ENCODE measurements at regions not wholly inside any gene's neighbourhood (a gene's known extent, or its start where the extent isn't known, plus 50 kb on each side); places are given as distances from the start of the nearest gene placed in this dataset.
A peak's percentile ranks its signal among the peaks of the same experiment; 100 is the strongest.

DNA sequence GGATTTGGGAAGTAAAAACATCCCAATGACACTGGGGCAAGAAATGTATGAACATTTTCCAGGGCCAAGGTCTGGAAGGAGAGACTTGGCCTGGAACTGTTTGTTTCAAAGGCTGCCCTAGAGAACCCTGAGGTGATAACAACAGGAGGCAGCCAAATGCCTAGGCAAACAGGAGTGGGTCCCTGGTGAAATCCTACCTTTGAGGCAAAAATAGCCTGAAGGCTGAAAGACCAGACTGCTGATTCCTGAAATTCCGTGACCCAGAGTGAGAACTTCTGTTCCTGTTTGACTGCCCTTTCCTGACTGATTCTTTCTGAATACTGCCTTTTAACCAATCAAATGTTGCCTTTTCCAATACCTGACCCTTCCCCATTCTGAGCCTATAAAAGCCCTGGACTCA is 196.4 kb downstream of the NSUN3 start:
- no peak for DNase-seq

DNA sequence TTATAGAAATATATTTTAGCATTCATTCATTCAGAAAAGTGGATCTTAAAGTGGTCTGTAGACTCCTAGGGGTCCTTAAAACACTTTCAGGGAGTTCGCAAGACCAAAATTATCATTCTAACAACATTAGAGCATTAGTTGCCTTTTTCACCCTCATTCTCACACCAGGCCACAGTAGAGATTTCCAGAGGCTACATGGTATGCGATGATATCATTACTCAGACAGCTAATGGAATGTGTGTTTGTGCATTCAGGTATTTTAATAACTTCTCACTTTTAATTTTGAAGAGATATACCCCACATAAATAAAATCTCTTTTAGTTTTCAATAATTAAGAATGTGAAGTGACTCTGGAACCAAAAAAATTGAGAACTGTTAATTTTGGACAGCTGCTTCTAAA is 206.9 kb downstream of the NSUN3 start:
- no peak for DNase-seq

DNA sequence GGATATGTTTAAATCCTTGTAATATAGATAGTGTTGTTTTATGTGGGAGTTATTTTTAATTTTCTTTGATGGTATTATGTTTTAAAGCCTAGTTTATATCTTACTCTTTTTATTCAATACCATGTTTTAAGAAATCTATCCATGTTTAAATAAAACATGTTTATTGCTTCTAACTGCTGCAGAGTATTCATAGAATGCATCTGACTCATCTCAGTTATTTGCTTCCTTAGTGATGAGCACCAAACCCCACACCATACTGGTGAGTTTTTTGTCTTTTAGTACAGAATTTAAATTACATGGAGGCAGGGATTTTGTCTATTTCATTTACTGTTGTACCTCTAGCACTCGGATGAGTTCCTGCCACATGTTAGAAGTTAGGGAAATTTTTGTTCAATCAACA is 209.2 kb downstream of the NSUN3 start:
- DNase-seq: no peak

DNA sequence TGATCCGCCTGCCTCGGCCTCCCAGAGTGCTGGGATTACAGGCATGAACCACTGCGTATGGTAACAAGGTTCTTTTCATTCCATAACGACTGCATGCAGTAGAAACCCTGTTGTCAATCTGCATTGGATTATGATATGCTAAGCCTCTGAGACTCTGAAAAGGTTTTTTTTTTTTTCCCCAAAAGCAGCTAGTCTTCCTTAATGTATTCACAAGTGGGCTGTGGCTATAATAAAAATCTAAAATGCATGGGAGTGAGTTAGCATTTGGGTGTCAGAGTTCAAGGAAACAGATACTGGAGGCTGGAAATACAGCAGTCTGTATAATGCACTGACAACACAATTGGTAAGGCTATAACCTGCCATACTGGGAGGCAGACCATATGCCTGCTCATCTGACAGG is 218.1 kb downstream of the NSUN3 start:
- no peak for DNase-seq

DNA sequence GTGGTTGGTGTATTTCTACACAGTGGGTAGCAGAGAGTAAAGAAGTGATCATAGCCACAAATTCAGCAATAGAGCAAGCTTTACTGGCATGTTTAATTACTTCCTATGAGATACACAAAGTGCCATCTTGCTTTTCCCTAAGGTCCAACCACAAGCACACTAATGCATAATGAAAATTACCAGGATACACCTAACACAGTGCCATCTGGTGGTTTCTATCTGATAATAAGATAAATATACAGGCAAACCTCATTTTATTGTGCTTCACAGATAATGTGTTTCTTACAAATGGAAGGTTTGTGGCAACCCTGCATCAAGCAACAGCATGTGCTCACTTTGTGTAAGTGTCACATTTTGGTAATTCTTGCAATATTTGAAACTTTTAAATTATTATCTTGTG is 223.0 kb downstream of the NSUN3 start:
- peak; percentile 1 for DNase-seq

DNA sequence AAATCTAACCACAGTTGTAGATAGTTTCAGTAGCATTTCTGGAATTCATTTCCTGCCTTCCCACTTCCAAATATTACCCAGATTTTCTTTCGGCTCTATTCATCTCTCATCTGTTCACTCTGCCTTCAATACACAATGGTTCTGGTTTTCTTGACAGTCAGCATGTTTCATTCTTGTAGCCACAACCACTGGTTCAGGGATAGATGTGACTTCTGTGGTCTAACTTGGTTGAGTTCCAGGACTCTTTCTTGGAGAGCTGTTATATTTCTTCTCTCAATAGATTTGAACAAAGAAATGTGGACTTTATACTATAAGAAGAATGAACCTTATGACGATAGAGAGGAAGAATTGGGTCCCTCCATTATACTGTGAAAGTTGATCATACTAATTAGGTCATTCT is 228.8 kb downstream of the NSUN3 start:
- no peak for DNase-seq

DNA sequence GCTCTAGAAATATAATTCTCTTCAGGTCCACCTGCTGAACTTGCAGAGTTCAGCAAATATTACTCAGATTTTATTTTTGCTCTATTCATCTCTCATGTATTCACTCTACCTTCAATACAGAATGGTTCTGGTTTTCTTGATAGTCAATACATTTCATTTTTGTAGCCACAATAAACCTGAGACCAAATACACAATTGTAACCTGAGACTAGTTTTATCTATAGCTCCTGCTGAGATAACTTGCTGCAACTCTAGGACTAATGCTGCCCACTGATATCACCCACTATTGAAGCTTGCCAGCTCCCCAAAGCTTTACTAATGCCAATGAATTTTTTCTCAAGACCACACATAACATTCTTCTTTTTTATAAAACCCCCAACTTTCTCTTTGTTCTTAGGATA is 229.3 kb downstream of the NSUN3 start:
- no peak for DNase-seq

DNA sequence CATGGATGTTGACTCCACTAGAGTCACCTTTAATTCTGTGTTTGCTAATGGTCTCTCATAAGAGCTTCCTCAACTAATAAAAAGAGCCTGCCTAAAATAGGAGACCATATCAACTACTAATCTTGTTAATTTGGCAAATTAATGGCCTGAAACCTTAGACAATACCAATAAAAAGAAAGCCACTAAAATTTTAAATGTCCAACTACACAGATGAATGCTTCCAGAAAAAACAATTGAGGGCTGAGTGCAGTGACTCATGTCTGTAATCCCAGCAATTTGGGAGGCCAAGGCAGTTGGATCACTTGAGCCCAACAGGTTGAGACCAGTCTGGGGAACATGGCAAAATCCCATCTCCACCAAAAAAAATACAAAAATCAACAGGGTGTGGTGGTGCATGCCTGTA is 230.9 kb downstream of the NSUN3 start:
- no peak for DNase-seq

DNA sequence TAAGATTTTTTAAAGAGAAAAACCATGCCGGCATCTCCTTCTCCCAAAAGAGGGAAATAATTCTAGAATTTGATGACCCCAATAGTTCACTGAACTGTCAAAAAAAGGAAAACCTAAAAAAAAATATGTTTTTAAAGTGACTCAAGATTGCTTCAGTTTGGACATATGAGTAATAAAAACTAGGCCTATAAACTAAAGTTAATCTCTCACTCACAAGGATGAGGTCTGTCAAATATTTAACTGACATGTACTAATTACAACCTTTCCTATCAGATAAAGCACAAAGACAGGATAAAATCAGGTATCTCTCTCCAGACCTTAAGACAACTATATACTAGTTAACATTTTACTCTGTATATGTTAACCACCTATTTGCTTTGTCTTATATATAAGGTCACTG is 231.9 kb downstream of the NSUN3 start:
- DNase-seq: no peak

DNA sequence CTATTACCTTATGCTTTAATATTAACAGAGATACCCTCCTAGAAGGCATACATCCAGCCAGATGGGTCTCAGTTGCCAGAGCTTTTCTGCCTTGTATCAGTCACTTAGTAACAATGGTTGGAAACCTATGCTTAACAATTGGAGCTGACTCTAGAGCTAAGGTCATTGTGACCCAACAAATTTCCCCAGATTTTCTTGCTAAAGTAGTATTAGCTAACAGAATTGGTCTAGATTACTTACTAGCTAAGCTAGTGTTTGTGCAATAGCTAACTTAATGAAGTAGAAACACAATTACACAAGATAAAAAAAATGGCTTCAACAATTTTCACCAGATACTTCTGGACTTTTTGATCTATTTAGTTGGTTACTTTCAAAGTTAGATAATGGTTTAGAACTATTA is 236.9 kb downstream of the NSUN3 start:
- no peak for DNase-seq

DNA sequence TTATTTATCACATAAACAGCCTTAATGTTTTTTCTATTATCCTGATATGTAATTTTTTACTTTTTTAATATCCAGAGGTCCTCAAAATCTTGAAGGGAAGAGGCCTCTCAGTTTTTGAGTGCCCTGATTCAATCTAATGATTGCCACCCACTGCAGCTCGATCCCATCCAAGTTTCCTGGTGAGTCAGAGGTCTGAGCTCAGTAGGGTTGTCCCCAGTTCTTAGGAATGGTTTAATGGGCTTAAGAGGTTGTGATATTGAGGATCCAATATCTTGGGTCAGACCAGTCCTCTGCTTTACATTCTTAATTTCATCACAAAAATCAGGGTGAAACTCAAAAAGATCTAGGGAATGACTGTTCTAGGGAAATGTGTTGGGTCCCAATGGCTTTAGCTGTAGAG is 238.5 kb downstream of the NSUN3 start:
- DNase-seq: no peak

DNA sequence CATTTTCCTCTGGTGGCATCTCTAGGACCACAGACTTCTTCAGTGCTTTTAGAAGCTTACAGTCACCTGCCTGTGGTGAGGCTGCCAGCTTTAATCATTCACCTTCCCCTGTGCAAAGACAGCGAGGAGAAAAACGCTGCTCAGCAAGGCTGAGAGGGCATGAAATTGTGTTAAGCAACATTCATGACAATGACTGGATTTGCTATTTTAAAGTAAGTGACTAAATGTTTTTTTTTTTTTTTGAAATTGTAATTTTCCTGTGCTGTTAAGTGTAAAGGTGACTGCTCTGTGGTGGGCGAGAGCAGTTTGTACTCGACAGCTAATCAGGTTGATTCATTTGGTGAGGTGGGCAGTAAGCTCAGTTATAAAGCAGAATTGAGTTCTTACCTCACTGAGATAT is 240.4 kb downstream of the NSUN3 start:
- DNase-seq: no peak

DNA sequence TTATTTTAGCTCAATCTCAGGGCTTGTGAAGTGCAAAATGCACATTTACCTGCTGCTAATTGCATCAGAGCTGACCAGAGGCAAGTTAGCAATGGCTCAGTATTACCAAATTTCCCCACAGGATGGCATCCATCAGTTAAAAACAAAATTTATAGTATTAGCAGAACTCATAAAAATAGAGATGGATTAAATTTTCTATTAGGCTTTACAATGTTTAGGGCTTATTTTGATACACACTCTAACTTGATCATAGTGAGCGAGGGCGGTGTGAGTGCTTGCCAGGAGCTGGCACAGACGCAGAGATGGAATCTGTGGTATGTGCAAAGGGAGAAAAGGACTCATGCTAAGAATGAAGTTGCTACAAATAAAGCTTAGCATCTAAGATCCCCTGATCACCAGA is 241.0 kb downstream of the NSUN3 start:
- peak; percentile 8 for DNase-seq

DNA sequence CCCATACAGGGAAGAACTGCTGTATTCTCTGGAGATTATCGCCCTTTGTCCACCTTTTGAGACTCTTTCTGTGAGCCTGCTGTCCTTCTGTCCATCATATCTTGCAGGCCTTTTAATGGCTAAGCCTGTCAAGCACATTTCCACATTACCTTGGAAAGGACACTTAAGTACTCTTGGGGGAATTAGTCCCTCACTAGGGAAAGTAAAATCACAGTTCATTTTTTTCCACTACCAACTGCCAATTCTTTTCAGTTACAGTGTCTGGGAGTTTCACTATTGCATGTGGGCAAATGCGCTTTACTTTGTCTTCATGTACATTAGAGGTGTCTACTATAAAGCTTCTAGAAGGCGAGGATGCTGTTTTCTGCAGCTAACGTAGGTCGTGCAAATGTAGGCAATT is 242.1 kb downstream of the NSUN3 start:
- DNase-seq: no peak

DNA sequence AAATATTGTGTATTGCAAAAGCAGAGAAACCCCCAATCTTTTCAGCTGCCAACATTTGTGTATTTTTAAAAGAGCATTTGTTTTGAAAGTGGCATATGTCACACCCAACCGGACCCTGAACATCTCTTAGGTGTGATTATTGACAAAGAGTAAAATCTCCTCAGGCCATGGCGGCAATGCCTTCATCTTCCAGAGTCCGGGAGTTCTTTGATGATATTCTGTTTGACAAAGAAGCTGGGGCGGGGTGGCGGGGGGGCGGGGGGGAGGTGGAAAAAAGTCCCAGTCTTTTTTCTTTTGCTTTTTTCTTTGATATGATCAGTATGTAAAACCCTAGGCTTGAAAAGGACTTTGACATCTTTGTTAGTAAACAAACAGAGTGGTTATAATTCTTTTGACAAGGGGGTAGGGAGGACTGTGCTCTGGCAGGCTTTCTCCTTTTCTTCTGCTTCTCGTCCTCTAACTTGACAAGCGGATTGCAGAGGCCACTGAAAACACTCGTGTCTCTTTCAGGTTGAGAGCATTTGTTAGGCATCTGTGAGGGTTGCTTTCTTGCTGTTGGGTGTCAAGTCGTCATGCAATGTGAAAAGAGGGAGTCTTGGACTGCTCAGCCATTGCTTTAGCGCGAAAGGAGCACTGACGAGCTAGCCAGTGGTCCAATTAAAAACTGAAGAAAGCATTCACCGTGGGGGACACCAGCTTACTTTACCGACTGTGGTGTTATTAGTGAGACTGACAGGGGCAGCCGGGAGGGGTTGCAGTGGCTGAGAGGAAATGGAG is 243.2 kb downstream of the NSUN3 start:
- no peak for DNase-seq

DNA sequence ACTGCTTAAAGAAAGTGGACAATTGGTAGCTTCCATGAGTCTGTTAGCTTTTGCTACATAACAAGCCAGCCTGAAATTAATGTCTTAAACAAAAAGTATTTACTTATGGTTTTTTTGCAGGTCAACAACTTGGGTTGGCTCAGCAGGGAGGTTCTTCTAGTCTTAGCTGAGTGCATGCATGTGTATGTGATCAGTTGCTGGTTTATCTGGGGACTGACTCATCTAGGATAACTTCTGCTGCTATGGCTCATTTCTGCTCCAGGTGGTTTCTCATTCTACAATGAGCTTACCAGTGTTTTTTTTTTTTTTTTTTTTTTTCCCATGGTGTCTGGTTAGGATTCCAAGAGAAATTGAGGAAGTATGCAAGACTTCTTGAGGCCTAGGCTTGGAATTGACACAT is 244.7 kb downstream of the NSUN3 start:
- no peak for DNase-seq

DNA sequence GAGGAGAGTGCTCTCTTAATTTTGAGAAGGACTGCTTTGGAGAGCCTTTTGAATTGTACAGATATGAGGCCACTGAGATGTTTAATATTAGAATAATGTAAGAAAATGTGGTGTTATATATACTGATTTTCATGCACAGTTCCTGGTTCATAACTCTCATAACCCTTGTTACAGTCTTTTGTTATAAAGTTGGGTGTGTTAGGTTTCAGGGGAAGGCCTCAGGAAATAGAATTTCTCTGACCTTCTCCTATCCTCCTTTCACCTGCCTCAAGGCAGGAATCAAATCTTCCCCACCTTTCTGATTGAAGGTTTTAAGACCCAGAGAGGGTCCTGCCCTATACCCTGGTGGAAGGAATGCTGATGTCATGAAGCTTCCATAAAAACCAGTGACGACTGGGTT is 245.9 kb downstream of the NSUN3 start:
- DNase-seq: no peak

DNA sequence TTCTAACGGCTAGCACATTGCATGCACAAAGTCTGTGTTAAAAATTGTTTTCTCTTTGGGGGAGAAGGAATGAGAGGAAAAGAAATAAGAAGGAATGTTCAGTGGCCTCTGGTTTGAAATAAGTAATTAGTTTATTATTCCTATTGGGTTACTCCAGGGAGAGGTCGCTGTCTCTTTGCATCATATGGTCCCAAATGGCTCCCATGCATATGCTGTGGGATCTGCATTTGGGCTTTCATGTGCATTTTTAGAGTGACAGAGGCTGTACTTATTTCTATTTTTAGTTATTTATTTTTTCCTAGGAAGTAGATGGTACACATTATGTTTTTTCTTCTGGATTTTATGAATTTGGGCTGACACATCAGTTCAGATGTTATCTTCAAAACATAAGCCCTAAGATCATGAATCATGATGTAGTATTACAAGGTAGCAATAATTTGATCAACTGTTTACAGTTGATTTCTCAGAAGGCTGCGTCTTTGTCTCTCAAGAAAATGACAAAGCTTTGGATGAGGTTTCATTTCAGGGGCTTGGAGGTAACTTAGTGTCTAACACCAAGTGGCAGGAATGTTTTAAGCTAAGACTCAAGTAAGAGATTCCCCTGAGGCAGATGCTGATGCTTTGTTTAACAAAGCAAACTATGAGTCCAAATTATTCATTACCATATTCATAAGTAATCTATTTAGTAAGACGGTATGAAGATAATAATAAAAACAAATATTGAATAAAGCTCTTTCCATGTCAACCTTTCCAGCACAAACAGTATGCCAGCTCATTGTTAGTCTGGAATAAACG is 247.7 kb downstream of the NSUN3 start:
- no peak for DNase-seq

DNA sequence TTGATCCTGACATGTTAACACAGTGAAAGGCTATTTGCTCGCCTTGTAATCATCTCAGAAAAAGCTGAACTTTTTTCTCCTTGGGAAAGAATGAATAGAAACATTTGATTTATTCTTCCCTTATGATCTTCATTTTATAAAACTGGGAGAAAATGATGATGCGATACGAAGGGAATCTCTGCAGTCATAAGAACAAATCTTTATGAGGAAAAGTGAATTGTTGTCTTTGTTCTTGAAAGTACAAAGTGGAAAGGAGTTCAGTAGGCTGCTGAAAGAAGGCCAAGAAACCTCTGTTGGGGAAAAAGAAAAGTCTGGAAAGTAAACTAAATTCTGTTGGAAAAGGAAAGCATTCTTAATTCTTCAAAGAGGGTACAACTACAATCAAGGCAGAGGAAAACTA is 248.8 kb downstream of the NSUN3 start:
- DNase-seq: no peak

DNA sequence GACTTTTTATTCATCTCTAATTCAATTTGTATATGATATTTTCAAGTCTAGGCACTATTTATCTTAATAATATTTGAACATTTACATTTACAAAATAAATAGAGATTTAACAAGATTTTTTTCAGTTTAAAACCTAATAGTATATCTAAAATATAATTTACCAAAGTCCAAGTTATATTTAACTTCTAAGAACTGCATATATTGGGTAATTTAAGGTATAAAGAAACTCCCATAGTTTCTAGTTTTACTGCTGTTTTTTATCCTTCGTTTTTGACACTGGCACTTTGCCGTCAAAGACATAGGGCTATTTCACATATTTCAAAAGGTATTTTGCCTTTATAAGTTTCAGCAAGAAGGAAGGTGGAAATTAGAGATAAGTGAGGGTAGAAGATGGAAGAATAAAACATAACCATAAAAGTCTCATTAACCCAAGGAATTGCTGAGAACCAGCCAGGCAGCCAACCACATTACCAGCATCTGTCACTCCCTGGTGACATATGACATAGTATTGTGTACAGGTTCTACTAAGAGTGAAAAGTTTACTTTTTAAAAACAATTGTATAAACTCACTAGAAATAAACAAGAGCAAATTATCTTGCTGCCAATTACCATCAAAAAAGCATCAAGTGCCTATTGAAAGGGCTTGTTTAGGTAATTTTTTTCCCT is 251.5 kb downstream of the NSUN3 start:
- no peak for DNase-seq

DNA sequence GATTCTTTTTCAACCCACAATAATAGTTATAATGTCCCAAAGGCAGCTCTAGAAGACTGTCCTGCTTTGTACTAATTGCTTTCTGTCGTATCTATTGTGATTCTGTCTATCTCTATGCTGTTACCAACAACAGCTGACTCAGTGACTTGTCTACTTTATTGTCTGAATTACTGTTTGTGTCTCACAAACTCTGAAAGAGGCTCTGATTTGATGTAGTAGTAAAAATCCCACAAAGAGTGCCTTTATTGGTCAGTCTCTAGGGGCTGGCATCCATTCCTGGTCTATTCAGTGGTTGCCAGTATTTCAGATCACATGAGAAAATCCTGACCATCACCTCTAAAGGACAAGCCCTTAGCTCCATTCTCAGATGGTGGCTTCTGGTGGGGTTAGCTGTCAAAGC is 254.2 kb downstream of the NSUN3 start:
- DNase-seq: peak; percentile 71

DNA sequence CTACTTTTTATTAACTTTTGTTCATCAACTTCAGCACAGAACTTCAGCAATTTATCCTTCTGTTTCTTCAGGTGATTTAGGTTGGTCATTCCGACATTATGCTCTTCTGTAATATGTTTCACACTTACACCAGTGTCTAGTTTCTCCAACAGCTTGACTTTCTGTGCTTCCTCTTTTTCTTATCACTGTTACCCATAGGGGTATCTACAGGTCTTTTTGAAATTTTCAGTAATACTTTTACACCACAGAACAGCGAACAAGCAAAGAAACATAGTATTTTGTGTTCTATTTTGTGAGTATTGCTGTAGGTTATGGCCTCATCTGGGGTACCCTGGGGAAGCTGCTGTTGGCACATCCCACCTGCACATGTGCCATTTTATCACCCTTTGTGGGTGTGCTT is 260.7 kb downstream of the NSUN3 start:
- DNase-seq: no peak

DNA sequence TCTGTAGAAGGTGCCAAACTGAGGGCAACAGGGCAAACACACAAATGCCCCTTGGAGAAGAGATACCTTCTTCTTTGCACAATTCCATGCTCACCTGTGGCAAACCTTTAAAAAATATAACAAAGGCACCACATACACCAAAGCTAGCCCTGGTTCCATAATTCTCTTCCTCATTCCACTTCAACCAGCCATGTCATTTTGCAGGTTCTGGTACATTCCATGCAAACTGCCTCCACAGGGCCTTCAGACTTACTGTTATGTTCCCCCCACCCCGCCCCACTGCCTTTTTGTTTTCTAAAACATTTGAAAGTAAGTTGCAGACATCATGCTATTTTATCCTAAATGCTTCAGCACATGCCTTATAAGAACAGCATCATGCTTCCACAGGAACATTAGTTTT is 269.0 kb downstream of the NSUN3 start:
- no peak for DNase-seq
